Hepatocyte (in vitro differentiated cells): ENCODE measurements at regions not wholly inside any gene's neighbourhood (a gene's known extent, or its start where the extent isn't known, plus 50 kb on each side); places are given as distances from the start of the nearest gene placed in this dataset.

Experiments
- CTCF ChIP-seq: fragments of 200-600 bp; sonication (generic); IDR thresholded peaks from 2 replicates; pipeline ENCODE4 v1.5.1; 2016; ENCODE audit warnings: antibody characterized with exemption, mild to moderate bottlenecking; ENCODE audit not compliant: poor library complexity
- EZH2 ChIP-seq: fragments of 200-600 bp; sonication (generic); IDR thresholded peaks from 2 replicates; pipeline ENCODE4 v1.6.1; 2016; ENCODE audit warnings: antibody characterized with exemption, mild to moderate bottlenecking, borderline replicate concordance

GRCh38 chr17:49899191-49899485 is 51.3 kb upstream of the TAC4 start:
- TF ChIP-seq CTCF (peak; percentile 16), EZH2 (no peak)
